ENCODE measurements at regions not wholly inside any gene's neighbourhood (a gene's known extent, or its start where the extent isn't known, plus 50 kb on each side); places are given as distances from the start of the nearest gene placed in this dataset.

DNA sequence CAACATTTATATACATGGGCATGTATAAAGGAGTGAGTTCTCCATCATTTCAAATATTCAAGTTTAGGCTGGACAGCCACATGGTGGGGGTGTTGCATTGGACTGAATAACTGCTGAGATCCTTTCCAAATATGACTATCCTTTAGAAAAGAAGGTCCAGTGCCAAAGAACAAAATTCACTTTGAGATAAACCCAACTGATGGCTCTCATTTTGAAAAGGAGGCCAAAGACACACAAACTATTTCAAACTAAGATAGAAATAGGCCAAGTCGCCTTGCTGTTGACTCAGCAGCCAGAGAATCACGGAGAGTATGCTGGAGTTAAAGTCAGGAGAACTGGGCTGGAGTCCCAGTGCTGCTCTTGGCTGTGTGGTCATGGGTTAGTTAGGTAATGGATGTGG is 204.5 kb upstream of the LRATD1 start:
- ChIA-PET CTCF (no interaction called here), POLR2A (no interaction called here)
- no peaks in the 10 kb centered on the region for H3K9me3 ChIP-seq
- WGBS (ENCODE audit: insufficient coverage): no CpG with 5 or more reads among the region's 2 CpGs
- Mint-ChIP-seq H3K27ac (no peak overlapping the region), H3K9me3 (peaks cover under 1 to 9% (median 4%) of the 10 kb centered on the region in 3 donors), H3K4me1 (no peaks in the 10 kb centered on the region), H3K4me3 (no peak overlapping the region), H3K27me3 (no peaks in the 10 kb centered on the region), H3K36me3 (no peaks in the 10 kb centered on the region)
- no peaks in the 10 kb centered on the region for H3K4me1 ChIP-seq (ENCODE audit: control insufficient read depth in 1 of 2, extremely low read depth in 1 of 2, insufficient read depth in 2 of 2, low read length in 2 of 2)
- ATAC-seq (replicated peaks in 1 of 4) (no peak), DNase-seq (no peak)
- no peaks in the 10 kb centered on the region for H3K36me3 ChIP-seq (ENCODE audit: control insufficient read depth in 2 of 2, extremely low read depth in 1 of 2, insufficient read depth in 1 of 2, low read length in 1 of 2)
- no peak overlapping the region for H3K4me3 ChIP-seq (ENCODE audit: control insufficient read depth in 1 of 2, extremely low read depth in 1 of 2, low read length in 1 of 2)
- no peaks in the 10 kb centered on the region for H3K27me3 ChIP-seq (replicated peaks in 1 of 2; ENCODE audit: control insufficient read depth in 2 of 2, extremely low read depth in 1 of 2, insufficient read depth in 2 of 2, low read length in 1 of 2)
- no peak overlapping the region for H3K27ac ChIP-seq (ENCODE audit: low read length)

DNA sequence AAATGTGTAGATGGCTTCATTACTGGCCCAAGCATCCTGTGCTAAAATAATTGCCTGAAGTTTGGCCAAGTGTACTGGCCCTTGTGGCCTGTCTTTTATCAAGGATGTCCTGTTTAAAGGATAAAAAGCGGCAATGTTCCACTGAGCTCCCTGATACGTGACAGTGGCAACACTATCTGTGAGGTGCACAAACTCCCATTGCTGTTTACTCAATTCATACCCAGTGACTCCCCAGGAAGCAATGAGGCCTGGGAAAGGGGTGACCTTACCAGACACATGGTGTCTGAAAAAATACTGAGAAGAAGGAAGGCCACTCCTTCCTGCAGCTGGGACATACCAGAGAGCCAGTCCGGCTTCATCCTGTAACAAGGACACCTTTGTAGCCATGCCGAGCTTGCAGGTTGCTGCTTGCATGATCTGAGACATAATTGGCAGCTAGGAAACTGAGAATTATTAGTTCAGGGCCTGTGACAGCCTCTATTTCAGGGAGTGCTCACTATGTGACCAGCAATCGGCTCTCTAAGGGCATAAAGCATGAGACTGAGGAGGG is 198.5 kb upstream of the LRATD1 start:
- H3K27me3 Mint-ChIP-seq: no peaks in the 10 kb centered on the region
- DNase-seq: no peak
- H3K9me3 Mint-ChIP-seq: peaks cover 6 to 11% (median 10%) of the 10 kb centered on the region in 3 donors
- H3K36me3 Mint-ChIP-seq: no peaks in the 10 kb centered on the region
- Histone ChIP-seq H3K9me3 (no peaks in the 10 kb centered on the region), H3K27ac (ENCODE audit: low read length) (no peak overlapping the region), H3K27me3 (replicated peaks in 1 of 2; ENCODE audit: control insufficient read depth in 2 of 2, extremely low read depth in 1 of 2, insufficient read depth in 2 of 2, low read length in 1 of 2) (no peaks in the 10 kb centered on the region), H3K4me3 (ENCODE audit: control insufficient read depth in 1 of 2, extremely low read depth in 1 of 2, low read length in 1 of 2) (no peak overlapping the region), H3K36me3 (ENCODE audit: control insufficient read depth in 2 of 2, extremely low read depth in 1 of 2, insufficient read depth in 1 of 2, low read length in 1 of 2) (no peaks in the 10 kb centered on the region), H3K4me1 (ENCODE audit: control insufficient read depth in 1 of 2, extremely low read depth in 1 of 2, insufficient read depth in 2 of 2, low read length in 2 of 2) (no peaks in the 10 kb centered on the region)
- CTCF ChIA-PET: no interaction called here
- no peak for ATAC-seq (replicated peaks in 1 of 4)
- no peak overlapping the region for H3K27ac Mint-ChIP-seq
- no peak overlapping the region for H3K4me3 Mint-ChIP-seq
- 90% methylated on average over 4 of the region's 5 CpGs for WGBS (ENCODE audit: insufficient coverage)
- no peaks in the 10 kb centered on the region for H3K4me1 Mint-ChIP-seq
- POLR2A ChIA-PET: no interaction called here

- no peaks in the 10 kb centered on the region for H3K9me3 ChIP-seq
- POLR2A ChIA-PET: no interaction called here
- H3K4me1 Mint-ChIP-seq: no peaks in the 10 kb centered on the region
- no peak overlapping the region for H3K27ac Mint-ChIP-seq
- DNase-seq: no peak
- H3K27me3 Mint-ChIP-seq: no peaks in the 10 kb centered on the region
- H3K27ac ChIP-seq (ENCODE audit: low read length): no peak overlapping the region
- no peaks in the 10 kb centered on the region for H3K36me3 ChIP-seq (ENCODE audit: control insufficient read depth in 2 of 2, extremely low read depth in 1 of 2, insufficient read depth in 1 of 2, low read length in 1 of 2)
- no peaks in the 10 kb centered on the region for H3K27me3 ChIP-seq (replicated peaks in 1 of 2; ENCODE audit: control insufficient read depth in 2 of 2, extremely low read depth in 1 of 2, insufficient read depth in 2 of 2, low read length in 1 of 2)
- CTCF ChIA-PET: no interaction called here
- no peak overlapping the region for H3K4me3 Mint-ChIP-seq
- no peaks in the 10 kb centered on the region for H3K4me1 ChIP-seq (ENCODE audit: control insufficient read depth in 1 of 2, extremely low read depth in 1 of 2, insufficient read depth in 2 of 2, low read length in 2 of 2)
- no peak overlapping the region for H3K4me3 ChIP-seq (ENCODE audit: control insufficient read depth in 1 of 2, extremely low read depth in 1 of 2, low read length in 1 of 2)
- H3K36me3 Mint-ChIP-seq: no peaks in the 10 kb centered on the region
- peaks cover 9 to 18% (median 17%) of the 10 kb centered on the region in 3 donors for H3K9me3 Mint-ChIP-seq
- no peak for ATAC-seq (replicated peaks in 1 of 4)
These were observed 186.8 kb upstream of the LRATD1 start for GRCh38 chr2:14445670-14446069.

GRCh38 chr2:14448340-14448739 is 184.2 kb upstream of the LRATD1 start:
- CTCF ChIA-PET: interaction anchor here in 1 of 2 donors (0.7 kb wide), 1 partner anchor 475 kb away, joined by 3 read pairs; no protein-coding TSS in a partner anchor
- no peaks in the 10 kb centered on the region for H3K36me3 ChIP-seq (ENCODE audit: control insufficient read depth in 2 of 2, extremely low read depth in 1 of 2, insufficient read depth in 1 of 2, low read length in 1 of 2)
- H3K27me3 ChIP-seq (replicated peaks in 1 of 2; ENCODE audit: control insufficient read depth in 2 of 2, extremely low read depth in 1 of 2, insufficient read depth in 2 of 2, low read length in 1 of 2): no peaks in the 10 kb centered on the region
- WGBS (ENCODE audit: insufficient coverage): no CpG with 5 or more reads among the region's 1 CpG
- H3K4me1 ChIP-seq (ENCODE audit: control insufficient read depth in 1 of 2, extremely low read depth in 1 of 2, insufficient read depth in 2 of 2, low read length in 2 of 2): no peaks in the 10 kb centered on the region
- no peaks in the 10 kb centered on the region for H3K36me3 Mint-ChIP-seq
- H3K4me3 ChIP-seq (ENCODE audit: control insufficient read depth in 1 of 2, extremely low read depth in 1 of 2, low read length in 1 of 2): no peak overlapping the region
- ATAC-seq (replicated peaks in 1 of 4) (no peak), DNase-seq (no peak)
- H3K27ac Mint-ChIP-seq: no peak overlapping the region
- no peaks in the 10 kb centered on the region for H3K27me3 Mint-ChIP-seq
- peaks cover 11 to 17% (median 14%) of the 10 kb centered on the region in 3 donors for H3K9me3 Mint-ChIP-seq
- POLR2A ChIA-PET: interaction anchor here in 1 of 2 donors (0.5 kb wide), 1 partner anchor 483 kb away, joined by 3 read pairs; no protein-coding TSS in a partner anchor
- H3K9me3 ChIP-seq: no peaks in the 10 kb centered on the region
- no peaks in the 10 kb centered on the region for H3K4me1 Mint-ChIP-seq
- no peak overlapping the region for H3K4me3 Mint-ChIP-seq
- H3K27ac ChIP-seq (ENCODE audit: low read length): no peak overlapping the region

- H3K4me1 ChIP-seq (ENCODE audit: control insufficient read depth in 1 of 2, extremely low read depth in 1 of 2, insufficient read depth in 2 of 2, low read length in 2 of 2): no peaks in the 10 kb centered on the region
- Mint-ChIP-seq H3K27me3 (no peaks in the 10 kb centered on the region), H3K27ac (no peak overlapping the region), H3K4me1 (no peaks in the 10 kb centered on the region), H3K36me3 (no peaks in the 10 kb centered on the region), H3K4me3 (no peak overlapping the region), H3K9me3 (peaks cover 8 to 11% (median 10%) of the 10 kb centered on the region in 3 donors)
- ChIA-PET POLR2A (no interaction called here), CTCF (no interaction called here)
- ATAC-seq (replicated peaks in 1 of 4) (no peak), DNase-seq (no peak)
- no peak overlapping the region for H3K4me3 ChIP-seq (ENCODE audit: control insufficient read depth in 1 of 2, extremely low read depth in 1 of 2, low read length in 1 of 2)
- no peaks in the 10 kb centered on the region for H3K9me3 ChIP-seq
- H3K27ac ChIP-seq (ENCODE audit: low read length): no peak overlapping the region
- no peaks in the 10 kb centered on the region for H3K27me3 ChIP-seq (replicated peaks in 1 of 2; ENCODE audit: control insufficient read depth in 2 of 2, extremely low read depth in 1 of 2, insufficient read depth in 2 of 2, low read length in 1 of 2)
- H3K36me3 ChIP-seq (ENCODE audit: control insufficient read depth in 2 of 2, extremely low read depth in 1 of 2, insufficient read depth in 1 of 2, low read length in 1 of 2): no peaks in the 10 kb centered on the region
- 67% methylated on average over 1 of the region's 2 CpGs for WGBS (ENCODE audit: insufficient coverage)
These were observed 181.2 kb upstream of the LRATD1 start for GRCh38 chr2:14451312-14451711.

- Mint-ChIP-seq H3K27me3 (no peaks in the 10 kb centered on the region), H3K9me3 (peaks cover 9 to 15% (median 11%) of the 10 kb centered on the region in 3 donors), H3K4me1 (no peaks in the 10 kb centered on the region), H3K36me3 (no peaks in the 10 kb centered on the region), H3K4me3 (no peak overlapping the region), H3K27ac (no peak overlapping the region)
- H3K9me3 ChIP-seq: no peaks in the 10 kb centered on the region
- ChIA-PET CTCF (no interaction called here), POLR2A (no interaction called here)
- no peaks in the 10 kb centered on the region for H3K36me3 ChIP-seq (ENCODE audit: control insufficient read depth in 2 of 2, extremely low read depth in 1 of 2, insufficient read depth in 1 of 2, low read length in 1 of 2)
- H3K4me1 ChIP-seq (ENCODE audit: control insufficient read depth in 1 of 2, extremely low read depth in 1 of 2, insufficient read depth in 2 of 2, low read length in 2 of 2): no peaks in the 10 kb centered on the region
- no peaks in the 10 kb centered on the region for H3K27me3 ChIP-seq (replicated peaks in 1 of 2; ENCODE audit: control insufficient read depth in 2 of 2, extremely low read depth in 1 of 2, insufficient read depth in 2 of 2, low read length in 1 of 2)
- ATAC-seq (replicated peaks in 1 of 4) (no peak), DNase-seq (no peak)
- no peak overlapping the region for H3K4me3 ChIP-seq (ENCODE audit: control insufficient read depth in 1 of 2, extremely low read depth in 1 of 2, low read length in 1 of 2)
- 80% methylated on average over 2 of the region's 3 CpGs for WGBS (ENCODE audit: insufficient coverage)
- H3K27ac ChIP-seq (ENCODE audit: low read length): no peak overlapping the region
These were observed 178.3 kb upstream of the LRATD1 start for GRCh38 chr2:14454202-14454601.

DNA sequence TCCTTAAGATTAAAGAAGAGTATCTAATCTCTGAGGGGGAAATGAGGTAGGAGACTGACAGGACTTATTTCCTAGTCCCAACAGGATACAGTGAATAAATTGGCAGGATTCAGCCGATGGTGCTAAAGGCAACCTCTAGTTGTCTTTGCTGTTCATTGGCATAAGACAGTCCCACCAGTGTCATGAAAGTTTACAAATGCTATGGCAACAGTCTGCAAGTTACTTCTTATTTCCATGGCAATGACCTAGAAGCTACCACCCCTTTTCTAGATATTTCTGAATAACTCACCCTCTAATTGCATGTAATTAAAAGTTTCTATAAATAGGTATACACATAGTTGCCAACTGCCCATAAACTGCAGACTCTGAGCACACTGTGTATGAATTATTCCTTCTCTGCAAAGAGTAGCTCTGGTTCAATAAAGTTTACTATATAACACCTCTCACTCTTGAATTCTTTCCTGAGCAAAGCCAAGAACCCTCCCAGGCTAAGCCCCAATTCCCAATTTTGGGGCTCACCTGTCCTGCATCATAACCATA is 172.7 kb upstream of the LRATD1 start:
- Mint-ChIP-seq H3K9me3 (peaks cover 8 to 11% (median 10%) of the 10 kb centered on the region in 3 donors), H3K27me3 (no peaks in the 10 kb centered on the region), H3K4me3 (no peak overlapping the region), H3K27ac (no peak overlapping the region), H3K4me1 (no peaks in the 10 kb centered on the region), H3K36me3 (no peaks in the 10 kb centered on the region)
- Histone ChIP-seq H3K9me3 (no peaks in the 10 kb centered on the region), H3K36me3 (ENCODE audit: control insufficient read depth in 2 of 2, extremely low read depth in 1 of 2, insufficient read depth in 1 of 2, low read length in 1 of 2) (no peaks in the 10 kb centered on the region), H3K4me1 (ENCODE audit: control insufficient read depth in 1 of 2, extremely low read depth in 1 of 2, insufficient read depth in 2 of 2, low read length in 2 of 2) (no peaks in the 10 kb centered on the region), H3K27ac (ENCODE audit: low read length) (no peak overlapping the region), H3K27me3 (replicated peaks in 1 of 2; ENCODE audit: control insufficient read depth in 2 of 2, extremely low read depth in 1 of 2, insufficient read depth in 2 of 2, low read length in 1 of 2) (no peaks in the 10 kb centered on the region), H3K4me3 (ENCODE audit: control insufficient read depth in 1 of 2, extremely low read depth in 1 of 2, low read length in 1 of 2) (no peak overlapping the region)
- ATAC-seq (replicated peaks in 1 of 4): no peak
- DNase-seq: no peak
- WGBS (ENCODE audit: insufficient coverage): 71% methylated on average over 1 of the region's 1 CpG
- ChIA-PET CTCF (no interaction called here), POLR2A (no interaction called here)

Measured in T-cell (primary cell).